Muscle of arm (tissue), 1 donor: ENCODE measurements at regions not wholly inside any gene's neighbourhood (a gene's known extent, or its start where the extent isn't known, plus 50 kb on each side); places are given as distances from the start of the nearest gene placed in this dataset.
"Not testable (repeated sequence)": the region's sequence is repeated elsewhere in the genome, so short reads cannot be mapped to it uniquely, and the experiment has no call there.

Experiments used
- DNase-seq: peaks from one replicate; pipeline ENCODE4 v3.0.0-alpha.2; 2013

DNA sequence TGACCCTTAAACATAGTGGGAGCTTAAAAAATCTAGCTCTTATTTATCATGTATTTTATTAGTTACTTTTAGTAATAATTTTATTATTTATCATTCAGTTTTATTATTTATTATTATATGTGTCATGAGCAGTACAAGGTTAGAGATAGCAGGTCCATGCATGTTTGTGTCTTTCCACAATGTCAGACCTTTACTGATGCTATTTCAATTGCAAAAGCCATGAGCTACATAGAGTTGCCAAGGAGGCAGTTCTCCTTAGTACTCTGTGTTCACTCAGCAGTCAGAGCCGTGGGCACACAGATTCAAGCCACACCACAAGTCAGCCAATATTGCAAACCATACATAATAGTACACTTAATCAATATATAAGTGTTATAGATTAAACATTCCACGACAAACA lies 157.9 kb upstream of the NTRK2 start:
- DNase-seq = no peak

DNA sequence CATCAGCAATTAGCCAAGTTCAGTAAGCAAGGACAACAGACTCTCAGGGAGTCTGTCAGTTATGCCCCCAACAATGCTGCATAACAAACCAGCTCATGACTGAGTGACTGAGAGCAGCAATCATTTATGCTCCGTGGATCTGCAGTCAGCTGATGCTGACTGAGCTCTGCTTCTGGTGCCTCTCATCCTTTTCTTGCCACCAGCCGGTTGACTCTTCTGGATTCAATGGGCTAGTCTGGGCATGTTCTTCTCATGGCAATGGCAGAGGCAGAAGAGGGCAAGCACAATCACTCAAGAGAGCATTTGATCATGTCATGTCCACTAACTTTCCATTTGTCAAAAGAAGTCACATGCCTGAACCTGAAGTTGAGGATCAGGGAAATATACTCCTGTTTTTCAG lies 157.0 kb upstream of the NTRK2 start:
- no peak for DNase-seq

DNA sequence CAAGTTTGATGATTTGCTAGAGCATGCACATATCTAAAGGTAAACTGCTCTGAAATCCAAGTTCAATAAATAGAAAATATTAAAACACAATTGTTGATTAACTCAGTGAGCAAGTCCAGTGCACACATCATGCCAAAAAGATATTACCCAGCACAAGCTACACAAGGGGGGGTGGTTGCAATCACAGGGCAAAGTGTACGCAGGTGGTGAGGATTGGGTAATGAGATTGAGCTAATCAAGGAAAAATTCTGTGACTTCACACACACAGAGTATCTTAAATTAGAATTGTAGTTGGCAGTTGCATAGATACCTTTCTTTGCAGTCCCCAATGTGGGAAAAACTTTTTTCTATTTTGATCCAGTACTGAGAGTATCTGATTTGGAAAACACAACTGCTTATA lies 156.1 kb upstream of the NTRK2 start:
- no peak for DNase-seq

DNA sequence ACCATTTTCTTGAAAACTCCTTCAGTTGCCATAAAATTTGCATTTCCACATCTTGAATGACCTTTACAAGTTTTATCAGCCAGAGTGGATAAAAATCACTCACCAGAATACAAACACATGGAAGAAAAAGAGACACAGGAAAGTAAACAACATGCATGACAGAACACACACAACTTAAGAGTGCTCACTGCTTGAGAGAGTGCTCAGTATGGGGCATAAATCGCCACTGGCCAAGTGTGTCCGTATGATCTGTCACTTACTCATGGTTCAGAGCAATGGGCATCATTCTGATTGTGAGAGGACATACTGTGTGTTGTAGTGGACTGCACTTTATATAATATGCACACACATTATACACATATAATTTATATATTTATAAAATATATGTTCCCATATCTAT lies 155.6 kb upstream of the NTRK2 start:
- no peak for DNase-seq

DNA sequence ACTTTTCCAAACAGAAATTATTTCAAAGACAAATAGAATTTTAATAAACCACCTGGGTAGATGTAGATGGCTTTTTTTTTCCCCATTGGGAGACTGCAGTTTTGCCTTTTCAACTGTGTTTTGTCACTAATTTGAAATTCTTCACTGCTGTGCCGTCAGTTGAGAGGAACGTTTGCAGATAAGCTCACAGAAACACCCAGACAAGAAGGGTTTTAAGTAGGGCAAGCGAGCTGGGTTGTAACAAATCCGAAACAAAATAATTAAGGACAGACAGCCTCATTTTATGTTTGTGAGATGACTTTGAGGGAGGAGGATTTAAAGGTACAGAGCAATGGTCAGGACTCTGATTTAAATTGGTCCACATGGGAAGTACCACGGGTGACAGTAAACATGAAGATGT lies 155.1 kb upstream of the NTRK2 start:
- DNase-seq = no peak

DNA sequence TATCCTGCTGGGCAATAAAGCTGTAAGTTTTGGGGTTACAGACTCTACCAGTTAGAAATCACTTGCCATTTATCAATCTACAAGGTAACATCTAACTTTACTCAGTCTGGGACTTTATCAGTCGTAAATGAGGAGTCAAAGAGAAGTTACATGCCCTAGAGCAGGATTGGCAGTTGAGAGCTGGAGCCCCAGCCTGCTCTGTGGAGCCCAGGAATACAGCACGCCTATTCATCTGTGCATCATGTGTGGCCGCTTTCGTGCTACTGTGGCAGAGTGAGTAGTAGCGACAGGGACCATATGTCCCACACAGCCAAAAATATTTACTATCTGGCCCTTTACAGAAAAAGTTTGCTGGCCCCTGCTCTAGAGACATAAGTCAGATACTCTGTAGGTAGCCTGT lies 152.5 kb upstream of the NTRK2 start:
- no peak for DNase-seq

DNA sequence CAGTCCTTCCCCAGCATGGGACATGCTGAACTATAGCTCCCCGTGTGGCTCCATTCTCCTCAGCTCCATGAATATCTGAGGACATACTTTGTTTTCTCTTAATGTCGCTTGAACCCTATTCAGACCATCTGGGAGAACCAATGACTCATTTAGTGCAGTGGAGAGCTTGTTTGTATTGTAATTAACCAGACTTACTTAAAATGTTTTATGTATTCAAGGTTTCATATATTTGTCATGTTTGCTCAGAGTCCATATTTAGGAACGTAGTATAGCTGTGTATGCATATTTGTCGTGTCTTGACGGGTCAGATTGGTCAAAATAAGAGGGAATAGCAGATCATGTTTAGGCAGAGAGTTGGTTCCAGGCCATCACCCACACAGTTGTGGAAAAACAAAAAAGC lies 150.1 kb upstream of the NTRK2 start:
- no peak for DNase-seq

DNA sequence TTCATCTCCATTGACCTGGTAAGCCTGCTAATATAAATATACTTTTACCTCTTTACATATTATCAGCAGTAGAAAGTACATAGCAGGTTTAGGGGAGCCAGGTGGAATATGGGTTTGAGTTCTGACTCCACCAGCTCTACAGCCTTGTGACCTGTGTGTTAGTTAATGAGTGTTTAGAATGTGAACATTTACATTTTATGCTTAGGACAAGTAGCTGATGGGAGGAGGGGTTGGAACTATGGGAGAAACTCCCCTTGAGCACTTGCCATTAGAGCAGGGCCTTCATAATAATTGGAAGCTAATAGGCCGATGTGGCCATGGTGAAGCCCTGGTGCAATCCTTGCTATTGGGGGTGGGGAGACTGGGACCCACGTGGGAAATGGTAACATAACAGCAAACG lies 148.3 kb upstream of the NTRK2 start:
- no peak for DNase-seq

DNA sequence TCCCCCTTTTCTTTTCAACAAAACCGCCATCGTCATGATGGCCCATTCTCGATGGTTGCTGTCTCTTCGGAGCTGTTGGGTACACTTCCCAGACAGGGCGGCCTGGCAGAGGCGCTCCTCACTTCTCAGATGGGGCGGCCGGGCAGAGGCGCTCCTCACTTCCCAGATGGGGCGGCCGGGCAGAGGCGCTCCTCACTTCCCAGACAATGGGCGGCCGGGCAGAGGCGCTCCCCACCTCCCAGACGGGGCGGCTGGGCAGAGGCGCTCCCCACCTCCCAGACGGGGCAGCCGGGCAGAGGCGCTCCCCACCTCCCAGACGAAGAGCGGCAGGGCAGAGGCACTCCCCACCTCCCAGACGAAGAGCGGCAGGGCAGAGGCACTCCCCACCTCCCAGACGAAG lies 143.3 kb upstream of the NTRK2 start:
- DNase-seq = not testable (repeated sequence)

DNA sequence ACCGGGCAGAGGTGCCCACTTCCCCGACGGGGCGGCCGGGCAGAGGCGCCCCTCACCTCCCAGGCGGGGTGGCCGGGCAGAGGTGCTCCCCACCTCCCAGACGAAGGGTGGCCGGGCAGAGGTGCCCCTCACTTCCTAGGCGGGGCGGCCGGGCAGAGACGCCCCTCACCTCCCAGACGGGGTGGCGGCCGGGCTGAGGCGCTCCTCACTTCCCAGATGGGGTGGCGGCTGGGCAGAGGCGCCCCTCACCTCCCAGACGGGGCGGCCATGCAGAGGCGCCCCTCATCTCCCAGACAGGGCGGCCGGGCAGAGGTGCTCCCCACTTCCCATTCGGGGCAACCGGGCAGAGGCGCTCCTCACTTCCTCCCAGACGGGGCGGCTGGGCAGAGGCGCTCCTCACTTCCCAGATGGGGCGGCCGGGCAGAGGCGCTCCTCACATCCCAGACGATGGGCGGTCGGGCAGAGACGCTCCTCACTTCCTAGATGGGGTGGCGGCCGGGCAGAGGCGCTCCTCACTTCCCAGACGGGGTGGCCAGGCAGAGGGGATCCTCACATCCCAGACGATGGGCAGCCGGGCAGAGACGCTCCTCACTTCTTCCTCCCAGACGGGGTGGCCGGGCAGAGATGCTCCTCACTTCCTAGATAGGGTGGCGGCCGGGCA lies 142.3 kb upstream of the NTRK2 start:
- not testable (repeated sequence) for DNase-seq

DNA sequence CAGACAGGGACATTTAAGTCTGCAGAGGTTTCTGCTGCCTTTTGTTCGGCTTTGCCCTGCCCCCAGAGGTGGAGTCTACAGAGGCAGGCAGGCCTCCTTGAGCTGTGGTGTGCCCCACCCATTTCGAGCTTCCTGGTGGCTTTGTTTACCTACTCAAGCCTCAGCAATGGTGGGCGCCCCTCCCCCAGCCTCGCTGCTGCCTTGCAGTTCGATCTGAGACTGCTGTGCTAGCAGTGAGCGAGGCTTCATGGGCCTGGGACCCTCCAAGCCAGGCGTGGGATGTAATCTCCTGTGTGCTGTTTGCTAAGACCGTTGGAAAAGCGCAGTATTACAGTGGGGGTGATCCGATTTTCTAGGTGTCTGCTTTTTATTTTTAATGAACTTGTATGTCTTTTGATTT lies 133.6 kb upstream of the NTRK2 start:
- DNase-seq = not testable (repeated sequence)

DNA sequence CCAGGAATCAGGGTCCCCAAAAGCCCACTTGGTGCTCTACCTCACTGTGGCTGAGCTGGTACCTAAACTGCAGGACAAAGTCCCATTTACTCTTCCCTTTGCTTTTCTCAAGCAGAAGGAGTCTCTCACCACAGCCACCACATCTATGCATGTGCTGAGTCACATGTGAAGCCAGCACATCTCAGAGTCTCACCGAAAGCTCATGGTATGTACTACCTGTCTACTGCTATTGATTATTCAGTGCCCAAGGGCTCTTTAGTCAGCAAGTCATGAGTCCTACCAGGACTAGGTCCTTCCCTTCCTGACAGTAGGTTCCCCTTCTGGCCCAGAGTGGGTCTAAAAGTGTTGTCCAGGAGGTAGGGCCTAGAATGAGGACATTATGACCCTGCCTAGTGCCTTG lies 130.7 kb upstream of the NTRK2 start:
- DNase-seq = no peak

DNA sequence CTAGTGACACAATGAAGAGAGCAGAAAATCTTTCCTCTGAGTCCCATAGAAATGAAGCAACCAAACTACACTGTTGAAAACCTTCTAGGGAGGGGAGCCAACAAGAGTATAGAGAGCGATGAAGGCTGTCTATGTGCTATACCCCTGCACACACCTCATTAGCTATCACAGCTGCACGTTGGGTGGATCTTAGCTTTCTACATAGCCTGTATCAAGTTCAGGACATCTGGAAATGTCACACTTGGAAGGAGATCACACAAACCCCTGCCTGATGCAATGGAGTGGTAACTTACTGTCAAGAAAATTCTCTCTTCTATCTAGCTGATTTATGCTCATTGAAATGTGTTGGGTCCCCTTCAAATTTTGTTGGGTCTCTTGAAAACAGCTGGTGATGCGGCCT lies 127.0 kb upstream of the NTRK2 start:
- no peak for DNase-seq

DNA sequence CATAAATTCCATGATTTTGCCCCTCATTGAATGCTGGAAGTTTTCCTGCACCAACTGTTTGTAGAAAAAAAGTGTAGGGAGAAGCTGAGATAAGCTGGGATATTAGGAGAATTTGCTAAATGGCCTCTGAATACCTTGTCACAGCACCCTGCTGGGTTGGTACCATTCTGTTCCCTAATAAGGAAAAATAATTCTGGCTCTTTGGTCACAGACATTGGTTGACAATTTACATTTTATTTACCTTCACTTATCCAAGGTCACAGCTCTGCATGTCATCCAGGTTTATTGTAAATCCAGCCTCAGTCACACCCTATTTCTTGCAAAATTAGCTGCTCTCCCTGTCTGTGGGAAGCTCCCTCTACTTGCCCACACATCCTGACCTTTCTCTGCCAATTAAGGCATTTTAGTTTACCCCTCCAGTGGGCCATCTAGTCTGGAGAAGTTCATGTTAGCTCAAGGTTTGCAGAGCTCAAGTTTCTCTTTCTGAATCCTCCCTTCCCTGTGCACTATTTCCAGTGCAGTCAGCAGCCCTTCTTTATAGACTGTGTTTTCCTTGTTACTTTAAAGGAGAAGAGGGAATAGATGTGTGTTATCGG lies 115.4 kb upstream of the NTRK2 start:
- no peak for DNase-seq

DNA sequence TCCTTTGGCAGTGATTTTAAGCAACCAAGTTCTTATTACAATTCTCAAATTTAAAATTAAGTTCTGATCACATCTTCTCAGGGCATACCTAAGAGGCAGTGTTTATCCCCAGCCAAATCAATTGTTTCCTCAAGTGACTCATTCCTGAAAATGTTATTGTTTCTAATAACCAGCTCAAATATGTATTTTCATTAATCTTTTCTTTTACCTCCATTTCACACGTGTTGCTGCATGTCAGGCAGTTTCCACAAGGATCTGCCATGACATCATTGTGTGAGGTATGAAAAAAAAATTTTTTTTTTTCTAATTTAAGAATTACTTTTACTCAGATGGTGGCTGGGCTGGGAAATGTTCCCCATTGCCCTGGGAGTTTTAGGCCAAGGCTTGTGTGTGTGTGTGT lies 113.0 kb upstream of the NTRK2 start:
- no peak for DNase-seq

DNA sequence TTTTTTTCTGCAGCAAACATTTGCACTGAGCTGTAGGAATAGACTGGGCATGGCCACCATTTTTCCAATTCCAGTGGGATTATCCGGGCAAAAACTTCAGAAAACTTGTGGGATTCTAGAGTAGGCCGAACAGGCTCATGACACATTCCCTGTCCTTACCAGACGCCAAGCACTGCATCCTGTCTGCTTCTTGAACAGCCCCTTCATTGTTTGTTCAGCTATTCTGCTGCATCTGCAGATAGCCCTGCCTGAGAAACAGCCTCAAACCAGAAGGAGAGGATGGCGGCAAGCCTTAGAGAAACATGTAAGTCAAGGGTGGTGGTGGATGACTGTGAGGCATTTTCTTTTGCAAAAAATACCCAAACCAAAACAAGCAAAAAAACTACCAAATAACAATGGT lies 111.8 kb upstream of the NTRK2 start:
- DNase-seq = no peak

DNA sequence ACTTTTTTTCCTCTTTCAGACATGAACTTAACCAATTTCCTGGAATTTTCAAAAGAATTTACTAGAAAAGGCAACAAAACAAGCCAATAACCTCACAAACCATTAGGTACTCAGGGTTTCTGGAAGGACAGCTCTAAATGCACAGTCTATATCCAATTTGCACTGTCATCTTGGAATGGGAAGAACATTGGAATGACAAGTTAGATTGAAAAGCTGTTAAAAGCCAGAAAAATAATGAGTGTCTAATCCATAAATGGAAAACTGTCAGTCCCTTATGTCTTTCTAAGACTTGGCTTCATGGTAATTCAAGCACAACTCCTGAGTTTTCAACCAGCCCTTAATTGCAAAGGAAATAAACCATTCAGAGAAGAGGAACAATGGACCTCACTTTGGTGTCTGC lies 105.8 kb upstream of the NTRK2 start:
- DNase-seq = no peak

DNA sequence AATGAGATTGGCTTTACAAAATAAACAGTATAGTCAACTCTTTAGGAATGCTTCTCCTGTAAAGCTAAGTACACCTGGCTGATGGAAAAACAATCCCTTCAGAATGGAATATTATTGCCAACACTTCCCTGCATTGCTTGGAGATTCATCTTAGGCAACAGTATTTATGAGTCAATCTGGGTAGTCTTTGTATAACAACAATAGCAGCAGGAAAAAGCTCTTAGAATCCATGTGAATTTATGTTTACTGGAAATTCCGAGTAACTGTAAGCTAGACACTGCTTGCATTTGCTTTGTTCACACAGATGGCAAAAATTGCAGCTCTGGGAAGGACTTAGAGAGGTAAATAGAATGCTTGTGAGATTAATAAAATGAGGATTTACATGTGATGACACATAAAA lies 101.7 kb upstream of the NTRK2 start:
- no peak for DNase-seq

DNA sequence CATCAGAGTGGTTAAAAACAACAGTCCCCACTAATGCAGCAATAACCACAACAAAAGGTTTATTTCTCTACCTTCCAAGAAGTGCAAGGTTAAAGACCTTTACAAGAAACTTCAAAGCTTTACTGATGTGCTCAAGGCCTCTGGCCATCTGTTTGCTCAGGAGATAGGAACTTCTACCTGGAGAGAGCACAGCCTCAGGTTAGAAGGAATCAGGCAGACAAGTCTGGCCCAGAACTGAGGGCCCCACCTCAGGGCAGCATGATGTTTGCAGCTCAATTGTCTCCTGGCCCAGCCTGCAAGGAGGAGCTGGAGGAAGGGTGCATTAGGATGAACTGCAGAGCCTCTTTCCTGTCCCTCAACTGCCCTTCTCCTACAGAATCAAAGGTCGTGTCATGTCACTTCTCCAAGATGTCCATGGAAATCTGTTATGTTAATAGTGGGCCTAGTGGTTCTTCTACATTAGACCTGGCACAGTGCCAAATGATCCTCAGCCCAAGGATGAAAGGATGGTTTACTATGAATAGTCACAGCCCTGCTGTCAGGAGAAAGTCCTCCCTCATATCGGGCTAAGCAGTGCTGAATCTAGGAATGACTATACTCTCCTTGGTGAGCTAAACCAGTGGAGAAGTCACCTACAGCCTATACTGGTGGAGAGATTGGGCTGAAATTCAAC lies 98.9 kb upstream of the NTRK2 start:
- no peak for DNase-seq

DNA sequence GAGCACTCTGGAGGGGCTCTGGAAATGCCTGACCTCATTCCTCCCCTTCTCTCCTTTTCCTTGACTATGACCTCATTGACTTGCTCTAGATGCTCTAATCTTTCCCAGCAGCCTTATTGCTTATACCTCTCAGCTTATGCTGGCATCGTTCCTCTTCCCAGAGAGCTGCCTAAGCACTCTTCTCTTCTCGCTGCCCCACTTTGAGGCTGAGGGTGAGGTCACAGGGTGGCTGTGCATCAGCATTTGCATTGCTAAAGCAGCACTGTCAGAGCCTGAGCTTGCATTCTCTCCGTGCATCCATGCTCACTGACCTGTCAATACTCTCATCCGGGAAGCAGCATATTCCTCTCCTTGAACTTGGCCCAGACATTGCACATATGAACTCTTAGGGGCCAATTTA lies 96.4 kb upstream of the NTRK2 start:
- DNase-seq = no peak

DNA sequence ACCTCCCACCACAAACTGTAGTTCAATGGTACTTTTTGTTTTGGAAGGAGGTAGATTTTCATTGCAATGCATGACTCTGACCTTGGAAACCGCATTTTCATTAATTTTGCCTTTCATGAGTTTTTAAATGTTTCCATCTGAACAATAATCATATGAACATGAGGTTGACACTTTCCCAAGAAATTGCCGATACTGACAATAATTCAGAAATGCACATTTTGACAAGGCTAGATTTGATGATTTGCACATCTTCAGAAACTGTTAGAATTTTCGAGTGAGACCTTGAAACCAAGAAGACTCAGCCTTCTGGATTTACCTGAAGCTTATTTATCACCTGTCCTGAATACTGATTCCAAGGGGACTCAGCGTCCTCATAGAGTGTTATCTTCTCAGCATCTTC lies 93.8 kb upstream of the NTRK2 start:
- no peak for DNase-seq

DNA sequence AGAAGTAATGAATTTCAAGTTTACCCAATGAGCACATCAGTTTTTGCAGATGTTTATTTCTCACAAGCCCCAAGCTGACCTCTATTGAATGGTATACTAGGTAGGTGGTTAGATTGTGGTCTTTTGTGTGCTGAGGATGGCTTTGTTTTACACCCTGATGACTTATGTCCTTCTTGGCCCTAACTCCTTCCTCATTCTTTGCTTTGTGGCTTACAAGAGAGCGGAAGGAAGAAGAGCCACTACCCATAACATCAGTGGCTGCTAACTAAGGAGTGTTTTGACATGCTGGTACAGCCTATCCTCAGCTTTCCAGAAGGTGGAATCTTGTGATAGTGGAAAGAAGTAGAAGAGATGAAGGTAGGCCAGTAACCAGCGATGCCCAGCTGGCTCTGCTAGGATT lies 85.7 kb upstream of the NTRK2 start:
- DNase-seq = no peak

DNA sequence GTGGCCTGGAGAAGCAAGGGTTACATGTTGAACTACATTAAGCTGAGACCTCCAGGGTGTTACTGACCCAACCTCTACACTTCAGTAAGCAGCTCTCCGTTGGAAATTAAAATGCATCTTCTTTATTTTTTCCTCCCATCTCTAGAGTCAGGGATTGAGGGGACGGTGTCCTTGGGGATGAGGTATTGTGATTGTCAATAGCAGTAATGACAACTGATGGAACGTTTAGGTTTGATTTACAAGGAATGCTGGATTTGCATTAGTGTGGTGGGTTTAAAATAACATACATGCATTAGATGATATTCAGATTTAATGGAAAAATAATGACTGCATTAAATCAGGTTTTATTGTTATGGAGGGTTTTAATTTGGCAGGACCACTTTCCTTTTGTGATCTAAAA lies 82.9 kb upstream of the NTRK2 start:
- DNase-seq = no peak

DNA sequence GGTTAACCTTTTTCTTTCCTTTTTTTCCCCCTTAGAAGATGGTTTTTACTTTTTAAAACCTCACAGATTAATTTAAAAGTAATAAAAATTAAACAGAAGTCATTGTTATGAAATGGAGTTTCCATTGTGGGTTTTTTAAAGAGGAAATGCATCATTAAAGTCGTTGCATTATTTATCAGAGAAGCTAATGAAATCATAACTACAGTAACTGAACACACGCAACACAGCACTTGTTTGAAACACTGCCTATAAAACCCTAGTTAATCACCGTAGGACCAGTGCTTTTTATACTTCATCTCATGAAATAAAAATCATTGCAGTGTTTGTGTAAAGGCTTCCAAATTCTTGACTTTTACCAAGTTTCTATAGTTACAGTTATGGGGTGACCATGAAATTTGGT lies 82.4 kb upstream of the NTRK2 start:
- no peak for DNase-seq
